Vagina (tissue), 2 donors: ENCODE measurements at regions not wholly inside any gene's neighbourhood (a gene's known extent, or its start where the extent isn't known, plus 50 kb on each side); places are given as distances from the start of the nearest gene placed in this dataset.

Source experiments
- DNase-seq, 2 donors: peaks; one replicate each; pipeline ENCODE4 v3.0.0-alpha.2; 2017; ENCODE audit errors: extremely low spot score in 2 of 2
- H3K27ac ChIP-seq: fragments of 200-600 bp; sonication (generic); one replicate; pipeline ENCODE4 v1.5.1; 2019
- H3K27me3 ChIP-seq: fragments of 200-600 bp; sonication (generic); one replicate; pipeline ENCODE4 v1.5.1; 2019
- H3K36me3 ChIP-seq, 2 donors: fragments of 200-600 bp; sonication (generic); one replicate each; pipeline ENCODE4 v1.5.1; 2017 to 2019
- H3K4me1 ChIP-seq: fragments of 200-600 bp; sonication (generic); one replicate; pipeline ENCODE4 v1.5.1; 2019
- H3K4me3 ChIP-seq, 2 donors: fragments of 200-600 bp; sonication (generic); 1 replicate in 1 of 2; 2 replicates in 1 of 2; pipeline ENCODE4 v1.5.1; 2016 to 2019
- H3K9me3 ChIP-seq: fragments of 200-600 bp; sonication (generic); one replicate; pipeline ENCODE4 v1.5.1; 2019
- POLR2A ChIP-seq, 2 donors: fragments of 450-650 bp; IDR thresholded peaks; one replicate each; pipeline ENCODE4 v1.6.1; 2017; ENCODE audit warnings: antibody characterized with exemption in 2 of 2, mild to moderate bottlenecking in 2 of 2, moderate library complexity in 2 of 2
- POLR2AphosphoS5 ChIP-seq, 2 donors: sonication (generic); formaldehyde crosslinking; IDR thresholded peaks; one replicate each; pipeline ENCODE4 v1.9.0; 2017; ENCODE audit warnings: antibody characterized with exemption in 2 of 2, mild to moderate bottlenecking in 2 of 2, low read depth in 1 of 2; ENCODE audit not compliant: insufficient read depth in 1 of 2
- intact Hi-C: fragments of 100-400 bp; cut with DNase I; formaldehyde crosslinking; loops from one replicate; pipeline ENCODE4 v1.15.1; 2023
- TF ChIP-seq, protein P1 (sequence below), 3 experiments: fragments of 450-650 bp in 2 of 3; fragments of 200-600 bp in 1 of 3; sonication (generic) in 1 of 3; IDR thresholded peaks; one replicate each; pipeline ENCODE4 v1.5.1; 2017 to 2019; ENCODE audit warnings: antibody characterized with exemption in 3 of 3, mild to moderate bottlenecking in 2 of 3, moderate library complexity in 2 of 3

DNA sequence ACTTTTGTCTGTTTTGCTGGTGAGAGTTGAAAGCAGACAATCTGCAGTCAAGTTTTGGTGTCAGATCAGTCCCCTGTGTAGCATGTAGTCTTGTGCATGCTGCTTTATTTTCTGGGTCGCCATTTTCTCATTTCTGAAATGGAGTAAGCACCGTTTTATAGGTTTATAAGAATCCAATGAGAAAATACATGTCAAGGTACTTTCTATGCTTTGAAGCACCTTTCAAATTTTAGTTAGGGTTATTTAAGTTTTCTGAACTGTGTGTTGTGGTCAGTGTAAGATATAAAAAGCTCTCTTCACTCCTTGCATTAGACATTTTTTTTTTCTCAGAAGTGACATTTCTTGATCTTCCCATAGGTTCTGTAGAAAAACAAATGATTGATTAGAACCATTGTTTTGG is 283.2 kb downstream of the ETS1 start:
- Histone ChIP-seq H3K27ac (no peak overlapping the region), H3K36me3 (no peaks in the 10 kb centered on the region), H3K27me3 (no peaks in the 10 kb centered on the region), H3K4me1 (peaks cover 9% of the 10 kb centered on the region), H3K4me3 (no peak overlapping the region), H3K9me3 (no peaks in the 10 kb centered on the region)
- TF ChIP-seq POLR2AphosphoS5 (IDR thresholded peaks at IDR 0.05; ENCODE audit: insufficient read depth in 1 of 2, low read depth in 1 of 2): no peak
- no peak for TF ChIP-seq POLR2A (IDR thresholded peaks at IDR 0.05)
- TF ChIP-seq, protein P1, sequence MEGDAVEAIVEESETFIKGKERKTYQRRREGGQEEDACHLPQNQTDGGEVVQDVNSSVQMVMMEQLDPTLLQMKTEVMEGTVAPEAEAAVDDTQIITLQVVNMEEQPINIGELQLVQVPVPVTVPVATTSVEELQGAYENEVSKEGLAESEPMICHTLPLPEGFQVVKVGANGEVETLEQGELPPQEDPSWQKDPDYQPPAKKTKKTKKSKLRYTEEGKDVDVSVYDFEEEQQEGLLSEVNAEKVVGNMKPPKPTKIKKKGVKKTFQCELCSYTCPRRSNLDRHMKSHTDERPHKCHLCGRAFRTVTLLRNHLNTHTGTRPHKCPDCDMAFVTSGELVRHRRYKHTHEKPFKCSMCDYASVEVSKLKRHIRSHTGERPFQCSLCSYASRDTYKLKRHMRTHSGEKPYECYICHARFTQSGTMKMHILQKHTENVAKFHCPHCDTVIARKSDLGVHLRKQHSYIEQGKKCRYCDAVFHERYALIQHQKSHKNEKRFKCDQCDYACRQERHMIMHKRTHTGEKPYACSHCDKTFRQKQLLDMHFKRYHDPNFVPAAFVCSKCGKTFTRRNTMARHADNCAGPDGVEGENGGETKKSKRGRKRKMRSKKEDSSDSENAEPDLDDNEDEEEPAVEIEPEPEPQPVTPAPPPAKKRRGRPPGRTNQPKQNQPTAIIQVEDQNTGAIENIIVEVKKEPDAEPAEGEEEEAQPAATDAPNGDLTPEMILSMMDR (IDR thresholded peaks at IDR 0.05): no peak
- intact Hi-C loops: no loop called here
- no peak for DNase-seq

DNA sequence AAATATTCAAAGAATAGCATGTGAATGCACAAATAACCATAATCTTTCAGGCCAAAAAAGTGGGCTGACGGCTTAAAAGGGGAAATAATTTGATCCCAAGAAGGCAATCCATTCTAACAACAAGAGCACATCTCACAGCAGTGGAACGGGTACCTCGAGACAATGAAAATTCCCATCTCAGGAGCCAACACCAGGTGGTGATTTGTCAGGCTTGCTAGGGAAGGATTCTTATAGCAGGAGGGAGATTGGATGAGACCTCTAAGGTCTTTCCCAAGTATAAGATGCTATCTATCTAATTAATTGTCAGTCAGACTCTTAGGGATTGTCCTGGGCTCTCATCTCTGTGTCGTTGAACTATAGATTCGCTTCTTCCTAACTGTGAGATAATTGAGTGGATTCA is 284.0 kb downstream of the ETS1 start:
- no peak overlapping the region for H3K27ac ChIP-seq

DNA sequence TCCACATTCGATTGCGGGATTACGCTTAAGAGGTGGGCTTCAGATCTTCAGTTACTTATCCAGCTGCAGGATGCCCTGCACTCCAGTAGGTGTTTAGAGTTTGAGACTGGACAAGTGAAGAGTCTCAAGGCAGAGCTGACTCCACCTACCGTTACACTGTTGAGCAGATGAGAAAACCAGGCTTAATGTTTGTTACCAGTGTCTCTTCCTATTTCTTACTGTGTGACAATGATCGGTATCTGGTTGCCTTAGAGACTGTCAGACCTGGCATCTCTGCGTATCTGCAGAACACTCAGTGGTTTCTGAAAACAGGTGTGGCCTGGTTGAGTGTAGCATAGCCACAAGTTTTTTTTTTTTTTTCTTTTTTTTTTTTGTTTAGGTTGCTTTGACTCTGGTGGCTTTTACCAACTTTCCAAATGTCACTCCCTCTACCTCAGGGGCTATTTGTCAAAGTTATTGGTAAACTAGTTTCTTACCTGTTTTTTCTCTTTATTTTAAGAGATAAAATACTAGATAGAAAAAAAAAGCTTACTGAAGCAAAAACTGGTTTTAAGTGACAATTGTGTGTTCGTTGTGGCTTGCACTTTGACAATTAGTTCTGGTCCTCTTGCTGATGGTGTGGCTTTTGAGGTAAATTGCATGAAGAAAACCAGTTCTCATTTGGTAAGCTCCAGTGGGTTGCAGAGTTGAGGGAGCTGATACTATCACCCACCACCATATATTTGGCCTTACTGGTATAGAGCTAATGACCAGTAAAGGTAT is 284.8 kb downstream of the ETS1 start:
- H3K27ac ChIP-seq: no peak overlapping the region

More for the DNA sequence above, 284.0 kb downstream of the ETS1 start:
- intact Hi-C loops: no loop called here
- TF ChIP-seq, protein P1 (IDR thresholded peaks at IDR 0.05): no peak
- TF ChIP-seq POLR2AphosphoS5 (IDR thresholded peaks at IDR 0.05; ENCODE audit: insufficient read depth in 1 of 2, low read depth in 1 of 2) (no peak), POLR2A (IDR thresholded peaks at IDR 0.05) (no peak)
- H3K27me3 ChIP-seq: no peaks in the 10 kb centered on the region
- no peak overlapping the region for H3K4me3 ChIP-seq
- H3K4me1 ChIP-seq: peaks cover 16% of the 10 kb centered on the region
- no peaks in the 10 kb centered on the region for H3K36me3 ChIP-seq
- DNase-seq: no peak
- no peaks in the 10 kb centered on the region for H3K9me3 ChIP-seq

DNA sequence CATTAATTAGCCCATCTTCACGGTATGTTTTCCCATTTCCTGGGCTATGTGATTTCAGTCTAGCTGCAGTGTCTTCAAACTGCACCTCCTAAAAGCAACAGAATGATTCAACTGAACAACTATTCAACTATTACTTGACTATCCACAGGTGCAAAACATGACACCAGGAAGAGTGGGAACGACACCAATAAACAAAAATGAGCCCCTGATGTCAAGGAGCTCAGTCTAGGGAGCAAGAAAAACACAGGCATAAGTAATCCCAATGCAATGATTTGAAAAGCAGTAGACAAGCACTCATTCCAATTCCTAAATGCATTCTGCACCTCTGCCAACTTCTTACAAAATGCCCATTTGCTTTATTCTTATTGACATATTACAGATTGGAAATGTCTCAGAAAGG is 285.6 kb downstream of the ETS1 start:
- no peaks in the 10 kb centered on the region for H3K27me3 ChIP-seq
- no peak for DNase-seq
- peaks cover 27% of the 10 kb centered on the region for H3K4me1 ChIP-seq
- H3K36me3 ChIP-seq: no peaks in the 10 kb centered on the region
- TF ChIP-seq POLR2A (IDR thresholded peaks at IDR 0.05) (no peak), POLR2AphosphoS5 (IDR thresholded peaks at IDR 0.05; ENCODE audit: insufficient read depth in 1 of 2, low read depth in 1 of 2) (no peak)
- TF ChIP-seq, protein P1 (IDR thresholded peaks at IDR 0.05): no peak
- H3K4me3 ChIP-seq: no peak overlapping the region
- intact Hi-C loops: no loop called here
- no peaks in the 10 kb centered on the region for H3K9me3 ChIP-seq
- no peak overlapping the region for H3K27ac ChIP-seq

More for the DNA sequence above, 284.8 kb downstream of the ETS1 start:
- no peaks in the 10 kb centered on the region for H3K36me3 ChIP-seq
- no peak overlapping the region for H3K4me3 ChIP-seq
- intact Hi-C loops: no loop called here
- DNase-seq: no peak
- no peaks in the 10 kb centered on the region for H3K27me3 ChIP-seq
- no peaks in the 10 kb centered on the region for H3K9me3 ChIP-seq
- TF ChIP-seq POLR2A (IDR thresholded peaks at IDR 0.05): no peak
- TF ChIP-seq, protein P1 (IDR thresholded peaks at IDR 0.05): no peak
- no peak for TF ChIP-seq POLR2AphosphoS5 (IDR thresholded peaks at IDR 0.05; ENCODE audit: insufficient read depth in 1 of 2, low read depth in 1 of 2)
- H3K4me1 ChIP-seq: peaks cover 24% of the 10 kb centered on the region

DNA sequence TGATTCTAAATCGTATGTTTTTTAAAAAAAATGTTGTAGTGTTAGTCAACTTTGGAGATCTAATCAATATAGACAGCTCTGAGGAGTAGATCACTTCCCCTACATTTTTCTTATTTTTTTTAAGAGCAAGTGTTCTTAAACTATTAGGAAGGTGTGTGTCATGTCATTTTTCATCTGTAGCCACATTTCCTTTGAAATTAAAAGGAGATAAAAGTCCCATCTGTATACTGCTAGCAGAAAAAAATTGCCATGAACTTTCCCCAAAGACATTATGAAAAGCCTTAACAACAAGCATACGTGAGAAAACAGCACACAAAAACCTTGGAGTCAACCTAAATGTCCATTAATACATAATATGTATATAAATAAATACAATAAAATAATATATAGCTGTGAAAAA is 286.6 kb downstream of the ETS1 start:
- Histone ChIP-seq H3K4me3 (no peak overlapping the region), H3K36me3 (no peaks in the 10 kb centered on the region), H3K27me3 (no peaks in the 10 kb centered on the region), H3K9me3 (no peaks in the 10 kb centered on the region), H3K27ac (no peak overlapping the region), H3K4me1 (peaks cover 27% of the 10 kb centered on the region)
- TF ChIP-seq POLR2A (IDR thresholded peaks at IDR 0.05): no peak
- TF ChIP-seq POLR2AphosphoS5 (IDR thresholded peaks at IDR 0.05; ENCODE audit: insufficient read depth in 1 of 2, low read depth in 1 of 2): no peak
- TF ChIP-seq, protein P1 (IDR thresholded peaks at IDR 0.05): no peak
- intact Hi-C loops: no loop called here
- DNase-seq: no peak
